ENCODE measurements at regions not wholly inside any gene's neighbourhood (a gene's known extent, or its start where the extent isn't known, plus 50 kb on each side); places are given as distances from the start of the nearest gene placed in this dataset.

DNA sequence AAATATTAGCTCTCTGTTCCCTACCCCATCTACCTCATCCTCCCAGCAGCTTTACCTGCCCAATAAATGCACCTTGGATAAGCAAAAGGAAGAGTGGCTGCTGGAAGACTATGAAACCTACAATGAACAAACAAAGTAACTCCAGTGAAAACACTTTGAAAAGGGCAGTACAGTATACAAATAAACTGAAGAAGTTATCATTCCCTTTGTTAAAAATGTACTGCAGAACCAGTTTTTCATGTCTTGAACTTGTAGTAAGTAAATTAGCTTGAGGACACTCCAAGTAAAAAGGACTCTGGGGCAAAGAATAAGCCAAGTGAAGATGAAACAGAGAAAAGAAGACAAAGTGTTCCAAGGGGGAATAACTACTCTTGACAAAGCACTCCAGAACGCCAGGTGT, 457.1 kb downstream of the DTWD2 start:
- Histone ChIP-seq H4K20me1 (ENCODE audit: insufficient read depth, low read length) (no peaks in the 10 kb centered on the region), H3K9me2 (replicated peaks; ENCODE audit: insufficient read depth, low read length) (no peaks in the 10 kb centered on the region), H3K4me3 (ENCODE audit: low read length) (no peak overlapping the region), H3K79me2 (ENCODE audit: low read length) (no peaks in the 10 kb centered on the region), H3K9ac (ENCODE audit: low read length) (no peak overlapping the region), H3K27me3 (replicated peaks; ENCODE audit: insufficient read depth, low read length) (no peaks in the 10 kb centered on the region), H3K36me3 (replicated peaks; ENCODE audit: insufficient read depth, low read length) (no peaks in the 10 kb centered on the region), H3K9me3 (replicated peaks; ENCODE audit: insufficient read depth, low read length) (no peaks in the 10 kb centered on the region), H2AFZ (ENCODE audit: low read length) (no peak overlapping the region), H3K4me1 (ENCODE audit: low read length) (no peaks in the 10 kb centered on the region), H3K4me2 (ENCODE audit: low read depth, low read length) (no peak overlapping the region), H3K27ac (ENCODE audit: low read length) (no peak overlapping the region), H3F3A (ENCODE audit: insufficient read depth, low read length) (no peaks in the 10 kb centered on the region)
- DNase-seq: no peak
- TF ChIP-seq EZH2phosphoT487 (IDR thresholded peaks at IDR 0.05; ENCODE audit: low read length) (no peak), EZH2 (optimal IDR thresholded peaks at IDR 0.05; ENCODE audit: low read depth, low read length) (no peak), CTCF (IDR thresholded peaks at IDR 0.05; ENCODE audit: low read length) (no peak)

DNA sequence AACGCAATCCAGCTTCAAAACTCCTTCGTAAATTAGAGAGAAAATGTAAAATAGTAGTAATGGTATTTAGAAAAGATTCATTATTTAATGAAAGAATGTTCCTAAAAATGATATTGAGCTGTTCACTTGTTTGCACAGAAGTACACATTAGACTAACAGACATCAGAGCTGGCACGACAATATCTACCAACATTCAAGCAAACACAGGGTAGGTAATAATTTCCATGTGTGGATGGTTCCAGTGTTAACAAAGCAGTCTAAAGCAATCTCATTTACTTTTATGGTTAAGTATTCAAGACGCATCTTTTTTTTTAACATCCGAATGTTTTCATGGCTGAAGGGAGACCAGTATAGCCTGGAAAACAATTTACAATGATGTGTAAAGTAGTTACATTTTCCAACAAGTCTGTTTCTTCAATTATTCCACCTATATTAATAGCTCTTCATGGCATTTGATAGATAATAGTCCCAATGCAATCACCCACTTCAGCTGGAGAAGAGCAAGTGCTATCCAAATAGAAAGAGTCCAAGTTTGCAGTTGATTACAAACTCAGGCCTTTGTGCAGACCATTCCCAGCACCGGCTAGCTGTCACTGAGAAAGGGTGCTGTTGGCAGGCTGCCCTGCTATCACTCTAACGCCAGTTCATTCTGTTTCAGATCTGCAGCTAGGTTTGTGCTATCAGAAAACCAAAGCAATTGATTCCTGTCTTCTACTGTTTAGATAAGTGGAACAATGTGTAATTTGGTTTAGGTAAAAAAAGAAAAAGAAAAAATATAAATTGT, 458.8 kb downstream of the DTWD2 start:
- TF ChIP-seq CTCF (IDR thresholded peaks at IDR 0.05; ENCODE audit: low read length) (no peak), EZH2 (optimal IDR thresholded peaks at IDR 0.05; ENCODE audit: low read depth, low read length) (no peak), EZH2phosphoT487 (IDR thresholded peaks at IDR 0.05; ENCODE audit: low read length) (no peak)
- no peak overlapping the region for H2AFZ ChIP-seq (ENCODE audit: low read length)
- H3K9me3 ChIP-seq (replicated peaks; ENCODE audit: insufficient read depth, low read length): no peaks in the 10 kb centered on the region
- H3K27ac ChIP-seq (ENCODE audit: low read length): no peak overlapping the region
- H3K36me3 ChIP-seq (replicated peaks; ENCODE audit: insufficient read depth, low read length): no peaks in the 10 kb centered on the region
- H3K27me3 ChIP-seq (replicated peaks; ENCODE audit: insufficient read depth, low read length): no peaks in the 10 kb centered on the region
- H3K9me2 ChIP-seq (replicated peaks; ENCODE audit: insufficient read depth, low read length): no peaks in the 10 kb centered on the region
- H4K20me1 ChIP-seq (ENCODE audit: insufficient read depth, low read length): no peaks in the 10 kb centered on the region
- H3K4me3 ChIP-seq (ENCODE audit: low read length): no peak overlapping the region
- H3K9ac ChIP-seq (ENCODE audit: low read length): no peak overlapping the region
- H3K4me2 ChIP-seq (ENCODE audit: low read depth, low read length): no peak overlapping the region
- H3F3A ChIP-seq (ENCODE audit: insufficient read depth, low read length): no peaks in the 10 kb centered on the region
- H3K79me2 ChIP-seq (ENCODE audit: low read length): no peaks in the 10 kb centered on the region
- DNase-seq: no peak
- no peaks in the 10 kb centered on the region for H3K4me1 ChIP-seq (ENCODE audit: low read length)

DNA sequence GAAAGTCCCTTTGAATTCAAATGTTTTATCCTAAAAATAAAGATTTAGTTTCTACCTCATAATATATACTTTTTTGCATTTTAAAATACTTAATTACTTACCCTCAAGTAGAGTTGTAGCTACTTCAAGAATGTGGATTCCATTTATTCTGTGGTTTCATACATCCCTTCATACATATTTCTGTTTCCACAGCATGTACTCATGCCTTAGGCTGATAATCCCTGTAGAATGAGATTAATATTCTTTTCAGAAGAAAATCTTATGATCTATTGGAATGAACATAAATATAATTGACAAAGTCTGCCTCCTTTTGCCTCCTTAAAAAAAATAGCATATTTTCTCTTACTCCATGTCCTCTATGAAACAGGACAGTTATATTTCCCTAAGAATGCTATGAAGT, 465.7 kb downstream of the DTWD2 start:
- H3K4me1 ChIP-seq (ENCODE audit: low read length): no peaks in the 10 kb centered on the region
- no peaks in the 10 kb centered on the region for H4K20me1 ChIP-seq (ENCODE audit: insufficient read depth, low read length)
- H3K27ac ChIP-seq (ENCODE audit: low read length): no peak overlapping the region
- no peak for TF ChIP-seq EZH2phosphoT487 (IDR thresholded peaks at IDR 0.05; ENCODE audit: low read length)
- TF ChIP-seq CTCF (IDR thresholded peaks at IDR 0.05; ENCODE audit: low read length): no peak
- no peak for TF ChIP-seq EZH2 (optimal IDR thresholded peaks at IDR 0.05; ENCODE audit: low read depth, low read length)
- H3K4me3 ChIP-seq (ENCODE audit: low read length): no peak overlapping the region
- no peaks in the 10 kb centered on the region for H3K27me3 ChIP-seq (replicated peaks; ENCODE audit: insufficient read depth, low read length)
- H3F3A ChIP-seq (ENCODE audit: insufficient read depth, low read length): no peaks in the 10 kb centered on the region
- H3K9me2 ChIP-seq (replicated peaks; ENCODE audit: insufficient read depth, low read length): no peaks in the 10 kb centered on the region
- no peaks in the 10 kb centered on the region for H3K9me3 ChIP-seq (replicated peaks; ENCODE audit: insufficient read depth, low read length)
- no peak overlapping the region for H3K9ac ChIP-seq (ENCODE audit: low read length)
- H3K36me3 ChIP-seq (replicated peaks; ENCODE audit: insufficient read depth, low read length): no peaks in the 10 kb centered on the region
- no peak for DNase-seq
- no peaks in the 10 kb centered on the region for H3K79me2 ChIP-seq (ENCODE audit: low read length)
- H3K4me2 ChIP-seq (ENCODE audit: low read depth, low read length): no peak overlapping the region
- H2AFZ ChIP-seq (ENCODE audit: low read length): no peak overlapping the region
